Astrocyte (in vitro differentiated cells and primary cell): ENCODE measurements at regions not wholly inside any gene's neighbourhood (a gene's known extent, or its start where the extent isn't known, plus 50 kb on each side); places are given as distances from the start of the nearest gene placed in this dataset.

Source experiments
- DNase-seq: peaks from one replicate; pipeline ENCODE4 v3.0.0-alpha.2; 2010; ENCODE audit warnings: low read depth
- FAIRE-seq: peaks from 2 replicates; lab custom pipeline; 2011; peaks lifted over from hg19 to GRCh38; lab: Jason Lieb, UNC
- H2AFZ ChIP-seq: 2 replicates; pipeline ENCODE4 v1.6.0; 2012; ENCODE audit warnings: low read depth, low read length, inconsistent platforms
- H3K27ac ChIP-seq: 2 replicates; pipeline ENCODE4 v1.5.1; 2011; ENCODE audit warnings: low read depth, low read length, inconsistent platforms
- H3K27me3 ChIP-seq: 2 replicates; pipeline ENCODE4 v1.6.0; 2011; ENCODE audit warnings: low read length, inconsistent platforms; ENCODE audit not compliant: insufficient read depth
- H3K36me3 ChIP-seq: 2 replicates; pipeline ENCODE4 v1.5.1; 2011; ENCODE audit warnings: low read length, inconsistent platforms; ENCODE audit not compliant: insufficient read depth
- H3K4me1 ChIP-seq: 2 replicates; pipeline ENCODE4 v1.5.1; 2011; ENCODE audit warnings: low read length, inconsistent platforms; ENCODE audit not compliant: insufficient read depth
- H3K4me2 ChIP-seq: 2 replicates; pipeline ENCODE4 v1.6.0; 2012; ENCODE audit warnings: low read length, inconsistent platforms
- H3K4me3 ChIP-seq: 2 replicates; pipeline ENCODE4 v1.5.1; 2011; ENCODE audit warnings: low read depth, mild to moderate bottlenecking, low read length, inconsistent platforms; ENCODE audit not compliant: insufficient read depth
- H3K79me2 ChIP-seq: 2 replicates; pipeline ENCODE4 v1.6.0; 2012; ENCODE audit warnings: mild to moderate bottlenecking, low read length, inconsistent platforms; ENCODE audit not compliant: insufficient read depth
- H3K9ac ChIP-seq: 2 replicates; pipeline ENCODE4 v1.6.0; 2012; ENCODE audit warnings: mild to moderate bottlenecking, low read length, inconsistent platforms
- H3K9me3 ChIP-seq: 2 replicates; pipeline ENCODE4 v1.5.1; 2012; ENCODE audit warnings: low read depth, mild to moderate bottlenecking, low read length, inconsistent platforms; ENCODE audit not compliant: insufficient read depth
- H4K20me1 ChIP-seq: 2 replicates; pipeline ENCODE4 v1.6.0; 2012; ENCODE audit warnings: low read length, inconsistent platforms; ENCODE audit not compliant: insufficient read depth
- H3K27ac Mint-ChIP-seq: one replicate; pipeline ENCODE4 v1.8.0; 2021; ENCODE audit warnings: mild to moderate bottlenecking, mixed read lengths; ENCODE audit not compliant: unreplicated experiment
- H3K27me3 Mint-ChIP-seq: one replicate; pipeline ENCODE4 v1.8.0; 2021; ENCODE audit warnings: low read depth, mixed read lengths; ENCODE audit not compliant: unreplicated experiment
- H3K36me3 Mint-ChIP-seq: one replicate; pipeline ENCODE4 v1.8.0; 2021; ENCODE audit warnings: low read depth, mixed read lengths; ENCODE audit not compliant: unreplicated experiment
- H3K4me1 Mint-ChIP-seq: one replicate; pipeline ENCODE4 v1.8.0; 2021; ENCODE audit warnings: low read depth, mixed read lengths; ENCODE audit not compliant: unreplicated experiment
- H3K4me3 Mint-ChIP-seq: one replicate; pipeline ENCODE4 v1.8.0; 2021; ENCODE audit warnings: mild to moderate bottlenecking, moderate library complexity, mixed read lengths; ENCODE audit not compliant: unreplicated experiment
- H3K9me3 Mint-ChIP-seq: one replicate; pipeline ENCODE4 v1.8.0; 2021; ENCODE audit warnings: mild to moderate bottlenecking, mixed read lengths; ENCODE audit not compliant: unreplicated experiment
- EZH2 ChIP-seq: IDR thresholded peaks from 2 replicates; pipeline ENCODE4 v1.6.1; 2012; ENCODE audit warnings: mild to moderate bottlenecking, low read length, inconsistent platforms; ENCODE audit not compliant: insufficient read depth
- TF ChIP-seq, protein P1 (sequence below): IDR thresholded peaks from 2 replicates; pipeline ENCODE4 v1.5.1; 2011; ENCODE audit warnings: low read depth, mild to moderate bottlenecking, inconsistent platforms, low read length, moderate library complexity; ENCODE audit not compliant: insufficient read depth

GRCh38 chr11:80495116-80495515 is 1054.3 kb upstream of the TENM4 start:
- H3K36me3 ChIP-seq, result no peaks in the 10 kb centered on the region
- no peaks in the 10 kb centered on the region for H4K20me1 ChIP-seq
- H3K9me3 ChIP-seq, result no peaks in the 10 kb centered on the region
- Mint-ChIP-seq H3K27ac (no peak overlapping the region), H3K36me3 (no peaks in the 10 kb centered on the region), H3K27me3 (no peaks in the 10 kb centered on the region), H3K4me3 (no peak overlapping the region), H3K4me1 (no peaks in the 10 kb centered on the region), H3K9me3 (peaks cover 6% of the 10 kb centered on the region)
- no peak for TF ChIP-seq EZH2
- TF ChIP-seq, protein P1, sequence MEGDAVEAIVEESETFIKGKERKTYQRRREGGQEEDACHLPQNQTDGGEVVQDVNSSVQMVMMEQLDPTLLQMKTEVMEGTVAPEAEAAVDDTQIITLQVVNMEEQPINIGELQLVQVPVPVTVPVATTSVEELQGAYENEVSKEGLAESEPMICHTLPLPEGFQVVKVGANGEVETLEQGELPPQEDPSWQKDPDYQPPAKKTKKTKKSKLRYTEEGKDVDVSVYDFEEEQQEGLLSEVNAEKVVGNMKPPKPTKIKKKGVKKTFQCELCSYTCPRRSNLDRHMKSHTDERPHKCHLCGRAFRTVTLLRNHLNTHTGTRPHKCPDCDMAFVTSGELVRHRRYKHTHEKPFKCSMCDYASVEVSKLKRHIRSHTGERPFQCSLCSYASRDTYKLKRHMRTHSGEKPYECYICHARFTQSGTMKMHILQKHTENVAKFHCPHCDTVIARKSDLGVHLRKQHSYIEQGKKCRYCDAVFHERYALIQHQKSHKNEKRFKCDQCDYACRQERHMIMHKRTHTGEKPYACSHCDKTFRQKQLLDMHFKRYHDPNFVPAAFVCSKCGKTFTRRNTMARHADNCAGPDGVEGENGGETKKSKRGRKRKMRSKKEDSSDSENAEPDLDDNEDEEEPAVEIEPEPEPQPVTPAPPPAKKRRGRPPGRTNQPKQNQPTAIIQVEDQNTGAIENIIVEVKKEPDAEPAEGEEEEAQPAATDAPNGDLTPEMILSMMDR, result no peak
- no peak overlapping the region for H2AFZ ChIP-seq
- H3K9ac ChIP-seq, result no peak overlapping the region
- no peak overlapping the region for H3K4me2 ChIP-seq
- FAIRE-seq (no peak), DNase-seq (no peak)
- H3K79me2 ChIP-seq, result no peaks in the 10 kb centered on the region
- H3K4me1 ChIP-seq, result no peaks in the 10 kb centered on the region
- no peak overlapping the region for H3K27ac ChIP-seq
- no peaks in the 10 kb centered on the region for H3K27me3 ChIP-seq
- H3K4me3 ChIP-seq, result no peak overlapping the region

DNA sequence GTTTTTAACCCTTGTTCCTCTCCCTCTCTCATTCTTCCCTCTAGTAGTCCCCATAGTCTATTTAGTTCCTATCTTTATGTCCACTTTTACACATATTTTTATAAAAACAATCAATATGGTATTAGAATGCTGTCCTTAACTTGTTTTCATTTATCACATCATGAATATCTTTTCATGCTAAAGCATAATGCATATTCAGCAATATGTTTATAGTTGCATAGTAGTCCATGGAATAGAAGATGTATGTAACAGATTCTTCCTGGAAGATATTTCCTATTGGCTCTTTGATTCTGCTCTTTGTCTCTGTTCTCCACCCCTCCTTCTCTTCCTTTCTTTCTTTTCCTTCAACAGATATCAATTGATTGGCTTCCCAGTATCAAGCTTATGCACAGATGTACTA is 1047.1 kb upstream of the TENM4 start:
- Mint-ChIP-seq H3K36me3 (no peaks in the 10 kb centered on the region), H3K27ac (no peak overlapping the region), H3K4me3 (no peak overlapping the region), H3K9me3 (peaks cover 7% of the 10 kb centered on the region), H3K27me3 (no peaks in the 10 kb centered on the region), H3K4me1 (no peaks in the 10 kb centered on the region)
- no peak overlapping the region for H3K4me3 ChIP-seq
- H4K20me1 ChIP-seq, result no peaks in the 10 kb centered on the region
- H3K79me2 ChIP-seq, result no peaks in the 10 kb centered on the region
- no peaks in the 10 kb centered on the region for H3K4me1 ChIP-seq
- no peaks in the 10 kb centered on the region for H3K27me3 ChIP-seq
- TF ChIP-seq, protein P1, result no peak
- no peak for TF ChIP-seq EZH2
- no peak overlapping the region for H2AFZ ChIP-seq
- H3K9ac ChIP-seq, result no peak overlapping the region
- H3K9me3 ChIP-seq, result no peaks in the 10 kb centered on the region
- no peak for DNase-seq
- no peaks in the 10 kb centered on the region for H3K36me3 ChIP-seq
- no peak for FAIRE-seq
- no peak overlapping the region for H3K4me2 ChIP-seq
- no peak overlapping the region for H3K27ac ChIP-seq

- Histone ChIP-seq H3K4me2 (no peak overlapping the region), H3K79me2 (no peaks in the 10 kb centered on the region), H3K4me3 (no peak overlapping the region), H4K20me1 (no peaks in the 10 kb centered on the region), H3K4me1 (no peaks in the 10 kb centered on the region), H3K36me3 (no peaks in the 10 kb centered on the region), H3K9ac (no peak overlapping the region), H3K9me3 (no peaks in the 10 kb centered on the region), H3K27me3 (no peaks in the 10 kb centered on the region), H2AFZ (no peak overlapping the region), H3K27ac (no peak overlapping the region)
- H3K4me1 Mint-ChIP-seq, result no peaks in the 10 kb centered on the region
- TF ChIP-seq, protein P1, result no peak
- TF ChIP-seq EZH2, result no peak
- no peak overlapping the region for H3K27ac Mint-ChIP-seq
- H3K4me3 Mint-ChIP-seq, result no peak overlapping the region
- FAIRE-seq (no peak), DNase-seq (no peak)
- no peaks in the 10 kb centered on the region for H3K36me3 Mint-ChIP-seq
- no peaks in the 10 kb centered on the region for H3K27me3 Mint-ChIP-seq
- peaks cover 3% of the 10 kb centered on the region for H3K9me3 Mint-ChIP-seq
Observed at GRCh38 chr11:80486678-80487077, 1045.8 kb upstream of the TENM4 start.
